CD4-positive, alpha-beta T cell treated with Interleukin-15 for 4 hours (primary cell): ENCODE measurements at regions not wholly inside any gene's neighbourhood (a gene's known extent, or its start where the extent isn't known, plus 50 kb on each side); places are given as distances from the start of the nearest gene placed in this dataset.

Experiments used
- DNase-seq: peaks from one replicate; pipeline ENCODE4 v3.0.0-alpha.2; 2020; ENCODE audit warnings: low spot score

DNA sequence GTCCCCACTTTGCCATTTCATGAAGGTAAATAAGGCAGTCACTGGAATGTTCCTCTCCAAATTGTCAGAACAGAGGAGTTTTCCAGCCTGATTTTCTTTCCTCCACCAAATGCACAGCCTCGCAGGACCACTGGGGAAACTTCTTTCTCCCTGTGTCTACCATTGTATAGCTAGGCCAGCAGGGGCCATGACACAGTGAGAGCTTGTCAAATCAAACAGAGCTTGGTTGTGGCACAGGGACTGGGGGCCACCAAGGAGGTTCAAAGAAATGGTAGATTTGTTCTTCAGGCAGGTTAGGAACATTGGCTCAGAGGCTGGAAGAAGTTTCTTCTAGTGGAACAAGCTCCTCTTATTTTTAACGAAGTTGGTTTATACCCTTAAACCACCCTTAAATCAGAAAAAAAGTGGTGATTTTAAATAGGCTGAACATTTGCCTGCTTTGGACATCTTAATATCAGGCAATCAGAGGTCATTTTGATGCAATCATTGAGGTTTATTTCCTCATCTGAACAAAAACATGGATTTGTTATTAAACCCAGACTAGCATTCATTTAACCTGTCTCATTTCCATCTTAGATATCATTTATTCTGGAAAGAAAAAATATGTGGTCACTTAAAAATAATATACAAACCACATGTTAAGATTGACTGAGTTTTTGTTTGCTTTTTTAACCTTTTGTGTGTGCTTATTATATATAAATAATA lies 105.6 kb downstream of the GTPBP8 start:
- DNase-seq, result no peak

DNA sequence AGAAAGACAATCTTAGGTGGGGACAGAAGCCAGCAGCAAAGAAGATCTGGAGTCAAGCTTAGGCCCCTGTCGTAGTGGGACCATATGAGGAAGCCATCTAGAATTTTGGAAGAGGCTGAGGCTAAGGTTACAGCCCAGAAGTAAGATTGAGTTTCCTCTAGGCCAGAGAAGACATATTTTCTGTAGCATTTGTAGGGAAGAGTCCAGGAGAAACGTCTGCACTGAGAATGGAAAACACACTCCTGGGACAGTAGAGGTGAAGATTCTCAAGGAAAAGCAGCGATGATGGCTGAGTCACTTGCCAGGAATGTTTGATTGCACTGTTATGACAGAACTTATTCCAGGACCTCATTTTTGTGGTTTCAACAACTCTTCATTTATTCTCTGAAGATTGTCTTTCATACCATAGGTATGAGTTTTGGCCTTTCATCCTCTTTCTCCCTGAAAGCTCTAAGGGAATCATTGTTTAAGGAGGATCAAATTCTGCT lies 107.2 kb downstream of the GTPBP8 start:
- no peak for DNase-seq

DNA sequence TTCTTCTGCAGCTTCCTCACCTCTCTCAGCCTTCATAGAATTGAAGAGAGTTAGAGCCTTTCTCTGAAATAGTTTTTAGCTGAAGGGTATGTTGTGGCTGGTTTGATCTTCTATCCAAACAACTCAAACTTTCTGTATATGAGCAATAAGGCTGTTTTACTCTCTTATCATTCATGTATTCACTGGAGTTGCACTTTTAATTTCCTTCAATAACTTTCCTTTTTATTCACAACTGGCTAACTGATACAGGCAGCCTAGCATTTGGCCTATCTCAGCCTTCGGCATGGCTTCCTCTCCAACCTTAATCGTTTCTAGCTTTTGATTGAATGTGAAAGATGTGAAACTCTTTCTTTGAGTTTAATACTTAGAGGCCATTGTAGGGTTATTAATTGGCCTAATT lies 109.3 kb downstream of the GTPBP8 start:
- no peak for DNase-seq

DNA sequence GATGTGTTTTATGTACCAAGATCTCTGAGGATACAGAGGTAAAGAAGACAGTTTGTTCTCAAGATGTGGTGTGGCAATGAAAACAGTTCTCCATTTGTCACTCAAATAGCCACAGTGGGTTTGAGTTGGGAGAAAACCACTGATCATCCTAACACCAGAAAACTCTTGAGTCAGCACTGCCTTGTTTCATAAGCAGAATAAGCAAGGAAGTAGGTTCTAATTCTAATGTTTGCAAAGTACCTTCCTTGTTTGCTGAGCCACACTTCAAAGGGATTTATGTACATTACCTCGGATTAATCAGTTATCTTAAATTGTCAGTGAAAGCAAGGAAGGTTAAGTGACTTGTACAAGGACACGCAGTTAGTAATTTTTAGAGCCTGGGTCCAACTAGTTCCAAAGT lies 107.8 kb upstream of the BOC start:
- DNase-seq, result no peak

DNA sequence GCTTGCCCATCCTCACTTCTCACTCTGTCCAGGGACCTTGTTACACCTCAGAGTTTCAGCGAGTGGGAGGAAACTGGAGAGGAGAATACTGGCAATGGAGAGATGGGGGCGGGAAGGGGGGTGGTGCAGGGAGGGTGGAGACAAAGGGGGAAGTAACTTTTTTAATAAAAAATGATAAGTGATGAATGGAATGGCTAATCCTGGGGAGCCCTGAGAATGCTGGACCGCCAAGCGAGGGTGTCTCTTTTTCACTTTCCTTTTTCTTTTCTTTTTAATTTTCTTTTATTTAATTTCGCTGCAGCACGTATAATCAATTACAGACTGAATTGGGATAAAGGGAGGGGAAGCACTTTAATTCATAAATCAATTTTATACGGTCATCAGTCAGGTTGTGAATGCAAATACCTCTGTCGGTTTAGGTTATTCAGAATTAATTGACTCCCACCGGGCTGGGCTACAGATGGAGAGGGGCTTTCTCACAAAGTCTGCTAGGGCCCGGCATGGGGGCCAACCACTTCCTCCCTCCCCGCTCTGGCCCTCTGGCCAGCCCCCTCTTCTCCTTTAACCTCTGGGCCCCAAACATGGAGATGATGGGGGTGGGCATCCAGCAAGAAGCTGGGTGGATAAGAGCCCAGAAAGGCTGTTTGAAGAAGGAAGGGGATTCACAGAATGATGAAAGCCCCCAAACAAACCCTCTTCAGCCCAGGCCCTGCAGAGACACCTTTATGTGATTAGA lies 106.8 kb upstream of the BOC start:
- no peak for DNase-seq

DNA sequence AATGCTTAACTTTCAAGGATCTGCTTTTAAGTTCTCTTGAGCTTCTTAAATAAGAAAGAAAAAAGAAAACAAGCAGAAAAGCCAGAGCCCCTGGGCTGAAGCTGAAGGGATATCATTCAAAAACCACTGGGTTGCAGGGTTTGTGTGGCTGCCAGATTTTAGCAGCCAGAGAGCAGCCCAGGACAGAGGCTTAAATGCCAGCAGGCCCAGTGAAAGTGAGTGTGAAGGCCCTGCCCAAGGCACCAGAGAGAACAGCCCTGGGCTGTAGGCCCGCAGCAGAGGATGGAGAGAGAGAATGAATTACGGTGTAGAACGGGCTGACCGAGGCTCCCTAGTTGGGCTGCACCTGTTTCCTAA lies 106.3 kb upstream of the BOC start:
- no peak for DNase-seq

DNA sequence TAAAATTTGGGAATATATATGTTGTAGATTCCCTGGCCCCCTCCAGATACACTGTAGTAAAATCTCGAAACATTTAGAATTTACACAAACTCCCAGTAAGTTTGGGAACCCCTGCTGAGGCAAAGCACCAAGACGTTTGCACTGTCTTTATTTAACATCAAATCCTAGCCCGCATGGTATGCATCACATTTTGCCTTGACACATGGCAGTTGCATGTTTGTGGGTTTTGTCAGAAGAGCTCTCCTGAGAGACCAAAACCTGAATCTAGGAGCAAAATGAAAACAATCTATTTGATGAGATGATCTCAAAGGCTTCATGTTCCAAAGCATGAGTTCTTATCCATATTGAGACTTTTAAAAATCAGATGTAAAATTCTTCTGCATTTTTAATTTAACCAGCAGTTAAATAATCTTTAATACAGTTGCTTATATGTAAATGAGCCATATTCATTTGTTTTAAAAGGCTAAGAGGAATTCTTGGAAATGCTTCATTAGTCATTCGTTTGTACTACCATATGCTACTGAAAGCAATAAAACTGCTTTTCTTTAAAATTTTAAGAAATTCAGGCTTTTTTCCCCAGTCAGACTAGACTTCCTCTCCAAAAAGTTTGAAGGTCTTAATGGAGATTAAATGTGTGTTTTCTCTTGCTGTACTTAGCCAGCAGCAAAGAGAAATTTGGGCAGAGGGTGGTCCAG lies 105.2 kb upstream of the BOC start:
- DNase-seq, result no peak

DNA sequence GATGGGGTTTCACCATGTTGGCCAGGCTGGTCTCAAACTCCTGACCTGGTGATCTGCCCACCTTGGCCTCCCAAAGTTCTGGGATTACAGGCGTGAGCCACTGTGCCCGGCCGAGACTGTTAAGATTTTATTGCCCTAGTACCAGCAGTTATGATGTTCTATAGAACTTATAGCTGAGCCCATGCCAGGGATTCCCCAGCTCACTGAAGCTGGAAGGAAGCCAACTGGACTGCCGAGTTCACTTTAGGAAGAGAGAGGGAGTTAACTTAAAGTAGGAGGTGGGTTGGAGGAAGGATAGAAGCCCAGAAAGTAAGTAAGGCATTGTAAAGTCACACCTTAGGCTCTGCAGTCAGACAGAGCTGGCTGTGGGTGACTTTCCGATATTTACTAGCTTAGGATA lies 101.1 kb upstream of the BOC start:
- no peak for DNase-seq

DNA sequence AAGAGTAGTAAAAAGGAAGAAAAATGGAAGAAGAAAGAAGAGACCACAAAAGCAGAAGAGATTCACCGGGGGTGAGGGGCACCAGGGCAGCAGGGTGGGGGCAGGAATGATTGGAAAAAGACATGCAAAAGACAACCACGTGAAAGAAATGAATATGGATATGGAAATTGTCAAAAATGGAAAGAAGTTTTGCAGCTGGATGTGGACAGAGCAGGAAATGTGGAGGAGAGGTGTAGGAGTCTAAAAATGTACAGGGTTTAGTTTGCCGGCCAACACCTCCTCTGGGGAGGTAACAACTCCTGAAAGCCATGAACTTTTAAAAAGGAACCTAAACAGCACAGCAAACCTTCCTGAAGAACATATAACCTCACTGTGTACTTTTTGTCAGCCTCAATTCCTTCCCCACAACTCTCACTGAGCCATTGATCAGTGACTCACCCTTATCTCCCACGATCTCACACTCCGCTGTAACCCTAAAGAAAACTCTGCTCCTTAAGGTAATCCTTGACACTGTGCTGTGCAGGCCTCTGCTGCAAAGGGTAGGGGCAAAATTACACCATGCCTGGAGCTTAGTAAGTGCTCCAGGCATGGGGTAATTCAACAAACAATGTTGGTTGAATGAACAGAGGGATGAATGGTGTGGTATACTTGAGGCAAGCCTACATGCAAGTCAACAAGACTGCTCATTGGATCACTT lies 100.2 kb upstream of the BOC start:
- DNase-seq, result peak; percentile 2

DNA sequence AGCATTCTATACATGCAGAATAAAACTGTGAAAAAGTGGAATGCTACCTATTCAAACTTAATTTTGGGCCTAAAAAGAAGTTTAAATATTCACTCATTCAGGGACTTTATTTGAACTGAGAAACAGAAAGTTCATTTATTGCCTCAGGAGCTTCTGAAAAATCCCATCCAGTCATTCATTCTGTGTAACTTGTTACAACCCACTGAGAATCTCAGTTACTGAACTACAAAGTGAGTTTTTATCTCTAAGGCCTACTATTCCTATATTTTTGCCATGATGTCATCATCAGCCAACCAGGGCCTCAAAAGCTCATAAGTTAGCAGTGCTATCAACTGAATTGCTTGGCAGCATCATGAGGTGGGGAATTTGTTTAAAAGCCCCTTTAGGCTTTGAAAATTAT lies 98.0 kb upstream of the BOC start:
- DNase-seq, result no peak

DNA sequence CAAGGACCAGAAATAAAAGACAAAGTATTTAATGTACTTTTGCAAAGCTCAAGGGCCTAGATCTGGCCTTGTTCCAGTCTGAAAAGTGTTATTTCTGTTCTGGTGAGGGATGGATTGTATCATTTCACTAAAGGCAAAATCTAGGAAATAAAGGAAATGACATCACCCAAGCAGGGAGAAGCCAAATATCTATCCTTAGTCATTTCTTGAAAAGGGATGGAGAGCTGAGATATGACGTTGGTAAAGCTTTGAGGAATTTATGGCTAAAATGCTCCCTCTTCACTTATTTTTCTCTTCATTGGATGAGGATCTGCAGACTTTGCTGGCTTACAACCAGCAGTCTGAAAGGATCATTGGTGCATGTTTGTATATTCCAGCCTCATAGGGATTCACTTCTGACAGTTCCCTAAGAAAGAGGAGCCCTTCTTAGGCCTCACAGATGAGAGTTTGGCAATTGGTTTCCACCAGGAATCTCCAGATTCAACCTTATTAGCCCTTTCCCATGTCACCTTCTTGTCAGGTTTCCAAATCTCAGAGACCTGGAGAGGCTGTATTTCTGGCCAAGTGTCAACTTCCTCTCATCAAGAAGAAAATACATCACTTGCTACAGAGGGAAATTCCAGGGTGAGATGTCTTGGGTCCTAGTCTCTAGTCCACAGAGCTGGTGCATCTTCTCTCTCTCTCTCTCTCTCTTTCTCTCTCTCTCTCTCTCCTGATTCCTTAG lies 93.7 kb upstream of the BOC start:
- DNase-seq, result no peak

DNA sequence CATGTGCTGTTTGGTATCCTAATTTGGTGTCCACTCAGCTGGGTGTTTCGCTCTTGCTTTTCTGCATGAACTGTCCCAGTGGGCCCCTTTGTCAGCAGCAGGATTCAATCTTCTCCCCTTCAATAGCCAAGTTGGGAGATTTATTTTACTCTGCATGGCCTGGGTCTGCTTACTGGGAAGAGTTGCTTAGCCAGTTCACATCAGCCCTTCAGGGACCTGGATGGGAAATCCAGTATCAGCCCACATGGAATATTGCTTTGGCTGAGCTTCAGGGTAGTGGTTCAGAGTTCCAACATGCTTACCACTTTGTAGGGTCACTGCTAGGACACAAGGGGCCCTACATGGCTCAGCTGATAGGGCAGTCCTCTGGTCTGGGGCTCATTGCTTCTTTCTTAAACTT lies 93.0 kb upstream of the BOC start:
- no peak for DNase-seq

DNA sequence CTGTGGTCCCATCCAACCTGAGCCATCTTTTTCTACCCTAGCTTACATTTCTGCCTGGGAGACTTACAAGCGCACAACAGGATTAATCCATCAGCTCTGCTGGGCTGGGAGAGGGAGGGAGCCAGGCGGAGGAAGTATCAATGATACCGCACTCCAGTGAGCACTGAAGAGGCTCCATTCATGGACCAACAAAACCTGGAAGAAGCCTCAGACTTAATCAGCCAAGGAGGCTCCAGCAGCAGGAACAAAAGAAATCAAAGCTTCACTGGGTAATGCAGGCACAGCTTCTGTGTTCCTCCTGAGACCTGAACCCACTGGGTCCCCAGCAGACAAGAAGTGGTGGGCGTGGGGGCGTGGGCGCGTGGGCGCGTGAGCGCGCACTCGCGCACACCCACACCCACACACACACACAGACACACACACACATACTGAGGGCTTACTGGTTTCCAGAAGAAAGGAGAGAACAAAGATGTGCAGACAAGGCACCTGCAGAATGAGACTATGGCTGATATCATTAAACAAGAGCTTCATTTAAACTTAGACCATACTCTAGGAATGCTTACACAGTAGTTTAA lies 87.0 kb upstream of the BOC start:
- DNase-seq, result no peak

DNA sequence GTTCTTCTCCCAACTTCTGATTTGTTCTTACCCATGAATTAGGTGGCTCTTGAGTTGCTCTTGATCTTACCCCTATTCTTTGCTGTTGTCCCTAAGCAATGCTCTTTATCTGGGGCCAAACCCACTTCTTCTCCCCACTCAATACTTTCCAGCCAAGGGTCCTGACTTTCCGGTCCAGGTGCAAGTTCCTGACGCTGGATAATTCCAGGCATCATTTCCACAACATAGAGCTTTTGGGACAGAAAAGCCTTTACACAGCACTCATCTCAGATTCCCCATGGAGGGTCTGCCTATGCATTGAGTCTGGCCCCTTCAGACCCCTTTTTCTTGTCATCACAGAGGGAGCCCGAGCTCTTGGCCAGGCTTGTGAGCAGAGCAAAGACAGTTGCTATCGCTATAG lies 85.4 kb upstream of the BOC start:
- DNase-seq, result no peak

DNA sequence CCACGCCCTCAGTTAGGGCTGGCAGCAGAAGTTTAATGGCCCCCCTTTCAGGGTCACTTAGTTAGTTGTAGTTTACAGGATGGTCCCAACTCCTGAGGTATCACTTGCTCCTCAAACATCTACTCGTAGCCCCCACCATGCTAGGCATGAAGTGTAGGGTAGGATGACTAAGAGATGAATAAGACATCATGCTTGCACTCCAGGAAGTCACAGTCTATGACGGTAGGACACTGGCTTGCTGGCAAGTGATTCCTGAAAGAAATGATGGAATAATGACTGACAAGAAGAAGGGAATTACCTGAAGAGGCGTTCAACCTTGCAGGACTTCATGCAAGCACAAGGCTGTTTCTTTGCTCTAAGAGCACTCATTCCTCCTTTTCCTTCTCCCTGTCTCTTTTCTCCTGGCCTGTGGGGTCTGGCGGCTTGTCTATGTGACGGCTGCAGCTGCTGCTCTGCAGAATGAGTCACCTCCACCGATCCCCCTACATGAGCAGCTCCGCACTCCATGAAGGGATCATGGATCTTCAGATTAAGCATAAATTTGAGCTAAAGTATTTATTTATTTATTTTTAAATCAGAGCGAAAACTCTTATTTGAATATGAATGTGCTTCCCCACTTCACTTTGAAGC lies 82.9 kb upstream of the BOC start:
- no peak for DNase-seq

DNA sequence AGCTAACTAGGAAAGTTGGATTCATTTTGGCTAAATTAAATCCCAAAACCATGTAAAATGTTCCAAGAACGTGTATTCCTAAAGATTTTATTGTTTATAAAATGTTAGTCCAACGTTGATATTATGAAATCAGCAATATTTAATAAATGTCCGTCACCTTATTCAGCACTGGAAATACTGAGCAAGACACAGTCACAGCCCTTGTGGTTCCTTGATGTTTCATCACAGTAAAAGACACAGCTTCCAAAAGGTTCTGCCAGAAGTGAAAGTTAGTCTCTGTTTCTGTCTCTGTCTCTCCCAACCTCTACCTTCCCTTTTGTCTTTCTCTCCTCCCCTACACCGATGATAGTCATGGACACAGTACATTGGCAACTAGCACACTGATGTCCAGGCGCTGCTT lies 82.2 kb upstream of the BOC start:
- DNase-seq, result no peak

DNA sequence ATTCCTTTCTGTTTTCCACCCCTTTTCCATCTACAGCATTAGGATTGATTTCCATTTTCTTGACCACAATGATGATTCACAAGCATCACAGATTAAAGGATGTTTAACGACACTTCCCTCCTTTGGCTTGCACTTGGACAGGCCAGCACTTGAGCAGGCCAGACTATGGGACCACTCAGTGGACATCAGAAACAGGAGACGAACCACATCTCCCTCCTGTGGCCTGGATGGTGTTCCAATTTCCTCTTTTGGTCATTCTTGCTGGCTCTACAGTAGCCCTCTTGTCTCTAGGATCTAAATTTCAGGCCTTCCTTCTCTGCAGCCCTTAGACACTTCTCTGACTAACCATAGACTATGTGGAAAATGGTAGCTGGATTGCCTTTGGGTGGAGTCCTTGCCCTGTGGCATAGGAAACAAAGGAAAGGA lies 78.8 kb upstream of the BOC start:
- no peak for DNase-seq

DNA sequence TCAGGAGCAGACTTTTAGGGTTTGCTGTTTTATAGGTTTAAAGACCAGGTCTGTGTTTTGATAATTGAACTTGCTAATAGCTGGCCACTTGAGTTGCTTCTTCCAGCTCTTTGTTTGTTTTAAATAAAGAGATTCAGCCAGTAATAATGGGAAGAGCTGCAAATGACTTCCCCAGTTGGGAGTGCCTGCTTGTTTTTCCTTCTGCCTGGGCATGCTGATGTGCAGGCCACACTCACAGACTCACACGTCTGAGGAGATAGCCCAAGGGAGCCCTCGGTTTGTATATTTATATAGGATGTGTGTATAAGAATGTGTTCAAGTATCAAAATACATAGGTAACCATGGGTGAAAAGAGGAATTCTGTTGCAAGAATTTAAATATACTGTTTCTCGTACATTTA lies 78.2 kb upstream of the BOC start:
- no peak for DNase-seq

DNA sequence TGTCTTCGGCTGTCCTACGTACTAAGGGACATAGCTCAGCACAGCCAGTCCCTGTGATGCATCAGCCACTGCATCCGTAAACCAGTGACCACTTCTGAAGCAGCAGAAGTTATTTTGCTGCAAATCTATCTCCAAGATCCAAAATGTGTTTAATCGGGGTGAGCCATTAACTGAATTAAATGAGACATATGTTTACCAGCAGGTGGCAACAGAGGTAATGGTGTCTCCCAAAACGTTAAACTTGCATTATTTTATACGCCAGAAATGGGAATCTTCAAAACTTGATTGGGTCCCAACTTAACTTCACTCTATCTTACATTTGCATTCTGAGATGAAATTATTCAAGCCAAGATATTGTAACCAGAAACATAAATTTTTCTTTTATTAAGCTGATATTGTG lies 75.3 kb upstream of the BOC start:
- DNase-seq, result no peak

DNA sequence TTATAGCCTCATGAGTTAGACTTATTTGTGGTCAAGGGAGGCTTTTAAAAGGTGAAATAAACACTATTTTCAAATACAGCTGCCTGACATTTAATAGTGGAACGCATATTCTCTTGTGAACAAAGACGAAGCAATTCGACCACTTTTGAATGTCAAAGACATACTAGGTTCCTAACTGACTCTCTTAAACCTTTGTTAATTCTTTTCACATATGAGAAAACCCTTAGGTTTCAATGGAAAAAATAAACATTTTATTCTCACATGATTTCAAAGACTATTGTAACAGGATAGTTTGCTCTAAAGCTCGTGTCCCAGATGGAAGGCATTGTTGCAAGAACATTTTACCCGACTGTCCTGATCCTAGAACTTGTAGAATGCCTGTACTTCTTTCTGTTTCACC lies 74.8 kb upstream of the BOC start:
- DNase-seq, result no peak
